GM18498 (cell line): ENCODE measurements at regions not wholly inside any gene's neighbourhood (a gene's known extent, or its start where the extent isn't known, plus 50 kb on each side); places are given as distances from the start of the nearest gene placed in this dataset.

Experiments used
- ATAC-seq: cut with Tn5 transposase; IDR thresholded peaks from one replicate; pipeline ENCODE4 v1.9.1; 2021; ENCODE audit warnings: mild to moderate bottlenecking, moderate library complexity; ENCODE audit not compliant: unreplicated experiment

DNA sequence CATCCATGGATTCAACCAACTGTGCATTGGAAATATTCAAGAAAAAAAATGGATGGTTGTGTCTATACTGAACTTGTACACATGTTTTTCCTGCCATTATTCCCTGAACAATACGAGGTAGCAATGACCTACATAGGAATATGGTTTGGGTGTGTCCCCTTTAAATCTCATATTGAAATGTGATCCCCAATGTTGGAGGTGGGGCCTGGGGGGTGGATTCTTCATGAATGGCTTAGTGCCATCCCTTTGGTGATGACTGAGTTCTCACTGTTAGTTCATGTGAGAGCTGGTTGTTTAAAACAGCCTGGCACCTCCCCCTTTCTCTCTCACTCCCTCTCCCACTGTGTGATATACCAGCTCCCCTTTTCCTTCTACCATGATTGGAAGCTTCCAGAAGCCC, 139.8 kb upstream of the BACH2 start:
- ATAC-seq, result no peak

GRCh38 chr6:90435207-90435899, 138.7 kb upstream of the BACH2 start:
- no peak for ATAC-seq

- ATAC-seq, result no peak
Observed at GRCh38 chr6:90434094-90434493, 137.5 kb upstream of the BACH2 start.

GRCh38 chr6:90432937-90433336, 136.3 kb upstream of the BACH2 start:
- ATAC-seq, result no peak

GRCh38 chr6:90432041-90432775, 135.6 kb upstream of the BACH2 start:
- no peak for ATAC-seq

DNA sequence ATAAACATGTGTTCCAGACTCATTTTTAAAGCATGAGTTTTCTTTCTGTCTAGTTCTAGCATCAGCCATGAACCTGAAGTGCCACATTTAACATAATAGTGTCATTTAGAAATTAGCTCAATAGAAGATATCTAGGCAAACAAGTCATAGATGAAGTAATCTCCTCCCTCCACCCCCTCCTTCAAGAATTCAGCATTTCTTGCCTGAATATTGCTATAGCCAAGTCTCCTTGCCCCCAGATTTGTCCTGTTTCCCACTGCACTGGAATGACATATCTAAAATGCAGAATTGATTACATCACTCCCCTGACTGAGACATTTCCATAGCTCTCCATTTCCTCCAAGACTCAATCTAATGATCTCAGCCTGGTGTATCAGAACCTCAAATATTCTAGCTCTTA, 134.9 kb upstream of the BACH2 start:
- ATAC-seq, result no peak

DNA sequence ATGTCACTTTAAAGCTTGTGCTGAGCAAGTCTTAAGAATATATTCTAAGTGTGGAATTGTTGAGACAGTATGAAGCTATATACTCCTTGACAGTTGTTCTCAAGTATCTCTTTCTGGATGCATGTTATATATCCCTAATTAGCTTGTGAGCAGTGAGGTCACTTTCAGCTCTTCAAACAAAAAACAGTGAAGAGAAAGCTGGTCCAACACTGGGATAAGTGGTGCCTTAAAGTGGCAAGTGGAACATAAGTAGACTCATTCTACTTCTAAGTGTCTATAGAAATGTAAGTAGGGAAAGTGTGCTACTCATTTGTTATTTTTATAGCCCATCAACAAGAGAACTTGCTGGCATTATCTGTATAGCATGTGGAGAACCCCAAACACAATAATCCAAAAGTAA, 133.1 kb upstream of the BACH2 start:
- ATAC-seq, result no peak

GRCh38 chr6:90428514-90428913, 131.9 kb upstream of the BACH2 start:
- ATAC-seq, result no peak

GRCh38 chr6:90425161-90425641, 128.6 kb upstream of the BACH2 start:
- ATAC-seq, result peak; percentile 98

DNA sequence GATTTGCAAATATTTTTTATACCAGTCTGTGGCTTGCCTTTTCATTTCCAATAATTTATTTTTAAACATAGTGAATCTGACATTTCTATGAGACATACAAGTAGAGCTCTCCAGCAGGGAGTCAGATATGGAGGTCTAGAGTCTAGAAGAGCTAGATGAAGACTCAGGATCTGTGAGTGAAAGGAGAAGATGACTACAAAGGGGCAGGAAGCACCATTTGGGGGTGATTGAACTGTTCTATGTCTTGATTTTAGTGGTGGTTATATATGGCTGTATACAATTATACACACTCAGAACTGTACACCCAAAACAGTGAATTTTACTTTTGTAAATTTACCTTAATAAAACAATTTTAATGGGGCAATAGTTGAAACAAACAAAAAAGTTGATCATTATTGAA, 127.9 kb upstream of the BACH2 start:
- no peak for ATAC-seq

DNA sequence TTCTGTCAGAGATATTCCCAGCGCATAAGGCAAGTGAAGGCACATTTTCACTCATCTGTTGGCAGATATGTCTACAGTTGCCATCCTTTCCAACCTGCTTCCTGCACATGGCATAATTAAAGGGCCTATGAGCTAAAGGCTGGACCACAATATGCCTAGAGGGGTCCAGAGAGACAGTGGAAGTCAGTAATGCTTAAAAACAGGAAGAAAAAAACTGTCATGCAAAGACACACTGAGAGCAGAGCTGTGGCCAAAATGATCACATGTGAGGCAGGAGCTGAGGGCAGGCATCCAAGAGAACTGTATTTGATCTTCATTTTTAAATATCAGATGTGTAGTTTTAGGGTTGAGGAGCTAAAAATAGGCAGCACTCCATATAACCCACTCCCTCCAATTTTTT, 125.0 kb upstream of the BACH2 start:
- no peak for ATAC-seq

- no peak for ATAC-seq
Observed at GRCh38 chr6:90420500-90420899, 123.9 kb upstream of the BACH2 start.

DNA sequence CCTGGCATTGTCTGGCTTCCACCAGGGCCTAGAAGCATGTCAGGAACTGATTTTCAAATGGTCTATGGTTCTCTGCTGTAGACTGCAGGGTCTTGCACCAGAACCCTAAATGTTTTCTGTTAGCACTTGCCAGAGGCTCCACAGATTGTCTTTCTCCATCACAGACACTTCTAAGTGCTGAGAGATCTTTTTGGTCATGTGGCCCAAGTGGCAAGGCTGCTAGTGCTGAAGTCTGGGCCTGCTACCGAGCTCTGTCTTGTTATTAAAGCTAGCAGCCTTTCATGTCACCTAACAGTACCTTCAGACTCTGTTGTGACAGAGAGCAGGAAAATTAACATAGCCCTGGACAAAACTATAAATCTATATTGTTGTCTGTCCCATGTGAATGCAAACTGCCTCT, 120.7 kb upstream of the BACH2 start:
- ATAC-seq, result no peak

GRCh38 chr6:90416322-90416721, 119.7 kb upstream of the BACH2 start:
- ATAC-seq, result no peak

DNA sequence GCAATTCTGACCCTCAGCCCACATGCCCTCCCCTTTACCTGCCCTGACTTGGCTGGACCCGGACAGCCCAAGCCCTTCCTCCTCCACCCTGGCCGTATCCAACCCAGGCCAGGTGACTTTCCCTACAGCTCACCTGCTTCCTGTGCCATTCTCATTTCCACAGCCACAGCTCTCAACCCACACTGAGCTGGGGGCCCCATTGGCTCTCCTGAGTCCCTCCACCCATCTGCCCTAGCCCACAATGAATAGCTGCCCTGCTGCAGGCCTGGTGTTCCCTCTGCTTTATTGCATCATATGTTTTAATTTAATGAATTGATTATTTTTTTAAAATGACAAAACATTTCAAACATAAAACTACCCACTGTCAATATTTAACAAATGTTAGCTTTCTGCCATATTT, 118.5 kb upstream of the BACH2 start:
- no peak for ATAC-seq

GRCh38 chr6:90414352-90414751, 117.7 kb upstream of the BACH2 start:
- ATAC-seq, result no peak

- no peak for ATAC-seq
Observed at GRCh38 chr6:90413867-90414266, 117.2 kb upstream of the BACH2 start.

DNA sequence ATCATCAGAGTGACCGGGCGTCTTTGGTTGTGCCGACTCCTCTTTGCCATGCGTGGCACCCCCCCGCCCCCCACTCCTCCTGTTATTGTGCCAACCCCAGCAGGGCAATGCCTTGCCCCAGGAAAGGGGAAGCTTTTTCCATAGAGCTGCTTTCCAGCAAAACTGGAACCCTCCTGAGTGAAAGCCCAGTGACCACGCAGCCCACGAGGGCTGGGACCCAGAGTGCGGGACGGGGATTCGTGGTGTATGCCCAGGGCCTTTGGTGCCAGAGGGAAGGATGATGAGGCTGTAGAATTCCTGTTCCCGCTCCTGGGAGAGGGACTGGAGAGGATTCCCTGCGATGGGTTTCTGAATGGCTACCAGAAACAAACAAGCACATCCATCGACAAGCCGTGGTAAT, 116.8 kb upstream of the BACH2 start:
- ATAC-seq, result no peak

DNA sequence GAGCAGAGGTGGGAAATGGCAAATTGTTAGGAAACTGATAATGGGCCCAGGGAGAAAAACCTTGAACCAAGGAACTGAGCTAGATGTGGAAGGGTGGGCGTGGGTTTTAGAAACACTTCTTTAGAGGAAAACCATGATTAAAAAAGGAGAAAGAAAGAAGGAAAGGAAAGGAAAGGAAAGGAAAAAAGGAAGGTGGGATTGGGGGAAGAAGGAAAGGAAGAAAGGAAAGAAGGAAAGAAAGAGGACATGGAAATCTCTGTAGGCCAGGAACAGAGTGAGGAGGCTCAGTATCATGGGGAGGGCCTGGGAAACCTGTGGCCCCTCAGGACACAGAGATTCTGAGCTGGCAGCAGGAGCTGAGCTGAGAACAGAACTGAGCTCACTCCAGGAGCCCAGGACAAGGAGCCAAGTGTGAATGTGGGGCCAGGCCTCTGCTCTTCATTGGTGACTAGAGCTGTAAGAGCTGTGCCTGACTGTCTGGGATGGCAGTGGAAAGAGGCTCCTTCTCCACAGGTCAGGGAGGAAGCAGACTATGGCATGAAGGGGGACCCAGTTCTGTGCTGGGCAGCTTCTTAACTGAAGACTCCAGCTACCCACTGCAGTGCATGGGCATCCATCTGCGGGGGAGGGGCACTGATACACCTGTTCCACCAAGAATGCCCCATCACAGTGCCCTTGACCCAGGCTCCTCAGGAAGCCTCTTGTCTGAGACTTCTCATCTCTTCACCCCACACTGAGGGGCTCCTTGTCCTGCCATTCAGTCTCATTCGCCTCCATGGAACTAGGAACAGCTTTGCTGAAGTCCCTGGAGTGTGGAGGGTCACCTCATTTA, 116.1 kb upstream of the BACH2 start:
- ATAC-seq, result no peak

GRCh38 chr6:90411292-90411781, 114.7 kb upstream of the BACH2 start:
- peak; percentile 96 for ATAC-seq

DNA sequence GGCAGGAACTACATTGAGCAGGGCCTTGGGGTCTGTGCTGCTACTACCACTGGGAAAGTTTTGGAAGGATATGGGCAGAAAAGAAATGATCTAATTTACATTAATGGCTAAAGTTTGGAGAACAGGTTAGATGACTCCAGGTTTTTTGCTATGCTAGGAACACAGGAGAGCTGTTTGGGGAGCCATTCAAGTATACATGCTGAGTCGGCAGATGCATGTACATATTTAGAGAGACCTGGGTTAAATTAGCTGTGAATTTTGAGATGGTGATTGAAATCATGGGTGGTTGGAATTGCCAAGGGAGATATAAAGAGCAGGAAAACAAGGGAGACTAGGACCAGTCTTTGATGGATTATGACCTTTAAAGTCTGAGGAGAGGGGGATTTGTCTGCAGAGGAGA, 113.1 kb upstream of the BACH2 start:
- ATAC-seq, result no peak
